Erythroblast (primary cell): ENCODE measurements at regions not wholly inside any gene's neighbourhood (a gene's known extent, or its start where the extent isn't known, plus 50 kb on each side); places are given as distances from the start of the nearest gene placed in this dataset.

Experiments
- GATA1 ChIP-seq: IDR thresholded peaks from 2 replicates; pipeline ENCODE4 v1.6.1; 2011; ENCODE audit warnings: low read depth, mild to moderate bottlenecking, control low read depth, low read length, moderate library complexity
- POLR2A ChIP-seq: IDR thresholded peaks from 2 replicates; pipeline ENCODE4 v1.6.1; 2011; ENCODE audit warnings: mild to moderate bottlenecking, low read length

DNA sequence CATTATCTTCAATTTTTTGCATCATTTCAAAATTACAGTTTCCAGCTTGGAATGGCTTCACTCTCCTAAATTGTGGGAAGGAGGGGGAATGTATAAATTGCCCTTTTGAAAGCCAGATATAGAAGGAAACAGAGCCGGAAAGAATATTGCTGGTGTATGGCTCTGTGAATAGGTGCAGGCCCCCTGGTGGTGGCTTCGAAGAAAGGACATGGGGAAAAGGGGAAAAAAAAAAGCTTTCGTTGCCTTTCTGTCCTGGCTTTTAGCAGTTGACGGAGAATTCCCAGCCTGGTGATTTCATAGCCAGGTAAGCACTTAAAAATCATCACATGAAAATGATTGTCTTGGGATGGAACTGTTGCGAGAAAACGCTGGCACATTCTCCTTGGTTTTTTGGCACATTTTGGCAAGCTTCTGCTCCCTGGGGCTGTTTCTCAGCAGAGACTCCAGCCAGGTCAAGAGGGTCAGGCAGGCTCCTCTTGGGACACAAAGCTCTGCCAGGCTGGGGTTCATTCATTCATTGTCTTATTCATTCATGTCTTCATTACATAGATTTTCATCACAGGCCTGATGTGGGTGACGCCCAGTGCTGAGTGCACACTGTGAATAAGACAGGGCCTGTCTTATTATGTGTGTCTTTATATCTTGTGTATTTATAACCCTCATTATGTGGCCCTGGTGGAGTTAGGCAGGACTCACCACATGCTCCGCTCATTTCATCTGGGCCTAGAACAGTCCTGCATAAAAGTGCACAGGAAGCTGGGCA, 300.0 kb upstream of the TPM1 start:
- TF ChIP-seq POLR2A, result no peak
- no peak for TF ChIP-seq GATA1
